Bronchial epithelial cell (primary cell): ENCODE measurements at regions not wholly inside any gene's neighbourhood (a gene's known extent, or its start where the extent isn't known, plus 50 kb on each side); places are given as distances from the start of the nearest gene placed in this dataset.

Experiments
- DNase-seq: peaks from one replicate; pipeline ENCODE4 v3.0.0-alpha.2; 2010; ENCODE audit warnings: low read depth
- FAIRE-seq: peaks from 2 replicates; lab custom pipeline; 2011; peaks lifted over from hg19 to GRCh38; lab: Jason Lieb, UNC
- H3K27me3 ChIP-seq: 2 replicates; pipeline ENCODE4 v1.5.1; 2011; ENCODE audit warnings: low read length; ENCODE audit not compliant: control insufficient read depth, insufficient read depth
- H3K36me3 ChIP-seq: 2 replicates; pipeline ENCODE4 v1.5.1; 2011; ENCODE audit warnings: low read length; ENCODE audit not compliant: control insufficient read depth, insufficient read depth
- H3K4me3 ChIP-seq: 2 replicates; pipeline ENCODE4 v1.5.1; 2011; ENCODE audit warnings: mild to moderate bottlenecking, low read depth, low read length, control low read depth
- TF ChIP-seq, protein P1 (sequence below): IDR thresholded peaks from 2 replicates; pipeline ENCODE4 v1.5.1; 2011; ENCODE audit warnings: mild to moderate bottlenecking, moderate library complexity, low read length, control low read depth, inconsistent platforms; ENCODE audit not compliant: insufficient read depth, severe bottlenecking

DNA sequence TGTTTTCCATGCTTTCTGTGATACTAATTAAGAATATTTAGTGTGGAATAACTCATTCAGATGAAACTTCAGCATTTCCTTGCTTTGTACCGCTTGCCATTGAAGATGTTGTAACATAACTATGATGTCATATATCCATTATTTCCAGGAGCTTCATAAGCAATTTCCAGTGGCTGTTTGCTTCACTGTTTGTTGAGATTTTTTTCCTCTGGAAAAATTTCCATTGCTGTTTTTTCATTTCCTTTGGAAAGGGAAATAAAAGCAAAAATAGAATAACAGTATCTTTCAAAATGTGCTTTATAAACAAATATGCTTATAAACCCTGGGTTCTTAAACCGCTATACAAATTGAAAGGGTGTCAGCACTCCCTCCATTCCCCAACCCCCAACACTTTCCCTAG lies 319.6 kb upstream of the SEMA6D start:
- TF ChIP-seq, protein P1, sequence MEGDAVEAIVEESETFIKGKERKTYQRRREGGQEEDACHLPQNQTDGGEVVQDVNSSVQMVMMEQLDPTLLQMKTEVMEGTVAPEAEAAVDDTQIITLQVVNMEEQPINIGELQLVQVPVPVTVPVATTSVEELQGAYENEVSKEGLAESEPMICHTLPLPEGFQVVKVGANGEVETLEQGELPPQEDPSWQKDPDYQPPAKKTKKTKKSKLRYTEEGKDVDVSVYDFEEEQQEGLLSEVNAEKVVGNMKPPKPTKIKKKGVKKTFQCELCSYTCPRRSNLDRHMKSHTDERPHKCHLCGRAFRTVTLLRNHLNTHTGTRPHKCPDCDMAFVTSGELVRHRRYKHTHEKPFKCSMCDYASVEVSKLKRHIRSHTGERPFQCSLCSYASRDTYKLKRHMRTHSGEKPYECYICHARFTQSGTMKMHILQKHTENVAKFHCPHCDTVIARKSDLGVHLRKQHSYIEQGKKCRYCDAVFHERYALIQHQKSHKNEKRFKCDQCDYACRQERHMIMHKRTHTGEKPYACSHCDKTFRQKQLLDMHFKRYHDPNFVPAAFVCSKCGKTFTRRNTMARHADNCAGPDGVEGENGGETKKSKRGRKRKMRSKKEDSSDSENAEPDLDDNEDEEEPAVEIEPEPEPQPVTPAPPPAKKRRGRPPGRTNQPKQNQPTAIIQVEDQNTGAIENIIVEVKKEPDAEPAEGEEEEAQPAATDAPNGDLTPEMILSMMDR: no peak
- H3K36me3 ChIP-seq: no peaks in the 10 kb centered on the region
- H3K4me3 ChIP-seq: no peak overlapping the region
- DNase-seq (no peak), FAIRE-seq (no peak)
- H3K27me3 ChIP-seq: no peaks in the 10 kb centered on the region

DNA sequence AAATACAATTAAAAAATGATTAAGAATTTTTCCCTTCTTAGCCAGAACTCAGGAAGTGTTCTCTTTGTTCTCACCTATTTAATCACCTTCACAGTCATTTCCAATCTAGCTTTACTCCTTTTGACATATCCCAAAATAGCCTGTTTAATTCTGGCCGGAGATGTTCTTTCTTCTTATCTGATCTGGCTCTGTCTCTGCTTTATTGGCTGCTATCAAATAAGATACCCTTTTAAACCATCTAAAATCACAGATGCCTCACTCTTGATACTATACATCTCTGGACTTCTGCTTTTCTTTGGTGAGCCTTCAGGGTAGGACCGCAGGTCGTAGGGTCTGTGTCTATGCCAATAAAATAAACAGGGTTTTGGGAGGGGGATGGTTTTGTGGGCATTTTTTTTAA lies 319.2 kb upstream of the SEMA6D start:
- FAIRE-seq: no peak
- H3K36me3 ChIP-seq: no peaks in the 10 kb centered on the region
- no peaks in the 10 kb centered on the region for H3K27me3 ChIP-seq
- DNase-seq: no peak
- TF ChIP-seq, protein P1: no peak
- H3K4me3 ChIP-seq: no peak overlapping the region

DNA sequence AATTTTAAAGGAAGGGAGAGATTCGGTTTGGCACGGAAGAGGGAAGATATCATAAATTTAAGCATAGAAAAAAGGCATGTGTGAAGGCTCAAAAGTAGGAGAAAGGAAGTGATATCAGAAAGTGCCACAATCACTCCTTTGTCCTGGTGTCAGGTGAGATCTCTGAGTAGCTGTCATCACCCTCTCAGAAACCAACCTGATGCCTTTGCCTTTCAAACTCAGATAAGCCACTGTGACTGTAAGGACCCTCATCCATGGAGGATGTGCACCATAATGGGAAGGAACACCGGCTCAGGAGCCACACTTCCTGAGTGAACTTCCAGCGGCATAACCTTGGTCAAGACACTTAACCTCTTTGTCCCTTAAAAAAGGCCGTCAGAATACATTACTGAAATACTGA lies 318.7 kb upstream of the SEMA6D start:
- TF ChIP-seq, protein P1: no peak
- Histone ChIP-seq H3K27me3 (no peaks in the 10 kb centered on the region), H3K4me3 (no peak overlapping the region), H3K36me3 (no peaks in the 10 kb centered on the region)
- FAIRE-seq (no peak), DNase-seq (no peak)

DNA sequence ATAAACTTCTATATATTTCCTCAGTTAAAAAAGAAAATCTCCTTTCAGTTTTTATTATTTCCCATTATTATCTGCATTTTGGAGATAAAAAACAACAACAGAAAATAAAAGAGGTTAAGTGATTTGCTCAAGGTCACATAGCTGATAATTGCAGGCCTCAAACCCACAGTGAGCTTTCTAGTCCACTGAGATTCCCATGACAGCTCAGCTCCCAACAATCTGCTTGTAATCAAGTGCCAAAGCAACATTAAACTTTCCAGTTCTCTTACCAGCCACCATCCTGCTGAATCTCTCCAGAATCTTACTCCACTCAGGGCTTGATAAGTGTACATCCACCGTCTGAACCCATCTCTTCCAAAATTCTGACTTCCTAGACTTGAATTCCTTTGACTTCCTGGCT lies 318.2 kb upstream of the SEMA6D start:
- no peak for DNase-seq
- Histone ChIP-seq H3K27me3 (no peaks in the 10 kb centered on the region), H3K36me3 (no peaks in the 10 kb centered on the region), H3K4me3 (no peak overlapping the region)
- TF ChIP-seq, protein P1: no peak
- no peak for FAIRE-seq

DNA sequence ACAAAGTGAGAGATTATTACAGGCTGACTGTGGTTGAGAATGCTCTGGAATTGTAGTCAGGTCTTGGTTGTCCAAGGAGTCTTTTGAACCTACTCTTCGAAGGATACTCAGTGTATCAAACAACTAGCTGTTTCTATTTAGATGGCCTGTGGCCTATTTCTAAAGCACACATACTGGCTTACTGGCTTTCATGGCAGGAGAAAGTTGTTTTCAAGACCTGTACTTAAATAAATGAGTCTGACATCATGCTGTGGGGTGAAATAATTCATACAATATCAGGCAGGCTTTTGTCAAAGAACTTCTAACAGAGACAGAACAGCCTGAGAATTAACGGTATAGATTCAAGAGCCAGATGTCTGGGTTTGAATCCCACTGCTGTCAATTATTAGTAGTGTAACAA lies 316.7 kb upstream of the SEMA6D start:
- Histone ChIP-seq H3K36me3 (no peaks in the 10 kb centered on the region), H3K27me3 (no peaks in the 10 kb centered on the region), H3K4me3 (no peak overlapping the region)
- DNase-seq (no peak), FAIRE-seq (no peak)
- TF ChIP-seq, protein P1: no peak

DNA sequence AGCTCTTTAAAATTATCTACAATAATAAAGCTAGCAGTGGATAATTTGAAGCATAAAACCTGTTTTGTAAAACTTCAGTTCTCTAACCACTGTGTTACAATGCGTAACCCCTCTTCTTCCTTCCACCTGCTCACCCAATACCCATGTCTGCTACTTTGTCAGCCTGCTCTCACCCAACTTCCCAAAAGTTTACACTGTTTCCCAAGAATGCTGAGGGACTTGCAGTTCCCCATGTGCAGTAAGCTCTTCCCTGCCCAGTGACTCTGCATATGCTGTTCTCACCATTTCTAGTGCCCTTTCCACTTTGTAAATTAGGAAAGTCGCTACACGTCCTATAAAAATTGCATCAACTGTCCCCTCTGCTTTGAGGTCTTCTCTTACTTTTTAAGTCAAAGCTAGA lies 315.9 kb upstream of the SEMA6D start:
- no peak for DNase-seq
- TF ChIP-seq, protein P1: no peak
- FAIRE-seq: no peak
- no peaks in the 10 kb centered on the region for H3K27me3 ChIP-seq
- H3K4me3 ChIP-seq: no peak overlapping the region
- no peaks in the 10 kb centered on the region for H3K36me3 ChIP-seq
